ENCODE measurements at regions not wholly inside any gene's neighbourhood (a gene's known extent, or its start where the extent isn't known, plus 50 kb on each side); places are given as distances from the start of the nearest gene placed in this dataset.

- DNase-seq: no peak
Measured at GRCh38 chr7:31398815-31399214, 58.3 kb upstream of the NEUROD6 start.

- DNase-seq: no peak
Measured at GRCh38 chr7:31407178-31407676, 66.7 kb upstream of the NEUROD6 start.

- no peak for DNase-seq
Measured at GRCh38 chr7:31408140-31408729, 67.7 kb upstream of the NEUROD6 start.

GRCh38 chr7:31410265-31410664 lies 69.7 kb upstream of the NEUROD6 start:
- DNase-seq: no peak

GRCh38 chr7:31411416-31411815 lies 70.9 kb upstream of the NEUROD6 start:
- no peak for DNase-seq

GRCh38 chr7:31413766-31414165 lies 73.2 kb upstream of the NEUROD6 start:
- no peak for DNase-seq

GRCh38 chr7:31416381-31416870 lies 75.9 kb upstream of the NEUROD6 start:
- DNase-seq: no peak

- no peak for DNase-seq
Measured at GRCh38 chr7:31418928-31419327, 78.4 kb upstream of the NEUROD6 start.

- DNase-seq: no peak
Measured at GRCh38 chr7:31419505-31420055, 79.1 kb upstream of the NEUROD6 start.

GRCh38 chr7:31420948-31421347 lies 80.4 kb upstream of the NEUROD6 start:
- DNase-seq: no peak

GRCh38 chr7:31421607-31422006 lies 81.1 kb upstream of the NEUROD6 start:
- DNase-seq: no peak

GRCh38 chr7:31423994-31424393 lies 83.5 kb upstream of the NEUROD6 start:
- no peak for DNase-seq

GRCh38 chr7:31432176-31432575 lies 81.7 kb upstream of the ITPRID1 start:
- no peak for DNase-seq

GRCh38 chr7:31432836-31433340 lies 81.0 kb upstream of the ITPRID1 start:
- DNase-seq: no peak

- no peak for DNase-seq
Measured at GRCh38 chr7:31437250-31437865, 76.5 kb upstream of the ITPRID1 start.

- DNase-seq: no peak
Measured at GRCh38 chr7:31439165-31439564, 74.7 kb upstream of the ITPRID1 start.

- DNase-seq: no peak
Measured at GRCh38 chr7:31440511-31440910, 73.4 kb upstream of the ITPRID1 start.

GRCh38 chr7:31442626-31443025 lies 71.3 kb upstream of the ITPRID1 start:
- DNase-seq: no peak

- peak; percentile 53 for DNase-seq
Measured at GRCh38 chr7:31443457-31443856, 70.4 kb upstream of the ITPRID1 start.

GRCh38 chr7:31444196-31444595 lies 69.7 kb upstream of the ITPRID1 start:
- DNase-seq: no peak

- no peak for DNase-seq
Measured at GRCh38 chr7:31445686-31446355, 68.1 kb upstream of the ITPRID1 start.

- no peak for DNase-seq
Measured at GRCh38 chr7:31448649-31449048, 65.2 kb upstream of the ITPRID1 start.

- no peak for DNase-seq
Measured at GRCh38 chr7:31455844-31456243, 58.0 kb upstream of the ITPRID1 start.

Measured in DMS 273 treated with DMSO at 0.1 percent for 48 hours (cell line).